Fibroblast of the aortic adventitia (primary cell): ENCODE measurements at regions not wholly inside any gene's neighbourhood (a gene's known extent, or its start where the extent isn't known, plus 50 kb on each side); places are given as distances from the start of the nearest gene placed in this dataset.
A peak's percentile ranks its signal among the peaks of the same experiment; 100 is the strongest.

Experiments
- DNase-seq: peaks from one replicate; pipeline ENCODE4 v3.0.0-alpha.2; 2010; ENCODE audit warnings: low read depth
- H3K4me3 ChIP-seq: 2 replicates; pipeline ENCODE4 v1.5.1; 2011; ENCODE audit warnings: low read depth, mild to moderate bottlenecking, control low read depth, low read length, moderate library complexity
- TF ChIP-seq, protein P1 (sequence below): IDR thresholded peaks from 2 replicates; pipeline ENCODE4 v1.5.1; 2011; ENCODE audit warnings: mild to moderate bottlenecking, low read length, control low read depth, inconsistent platforms; ENCODE audit not compliant: insufficient read depth

- no peak for DNase-seq
- TF ChIP-seq, protein P1, sequence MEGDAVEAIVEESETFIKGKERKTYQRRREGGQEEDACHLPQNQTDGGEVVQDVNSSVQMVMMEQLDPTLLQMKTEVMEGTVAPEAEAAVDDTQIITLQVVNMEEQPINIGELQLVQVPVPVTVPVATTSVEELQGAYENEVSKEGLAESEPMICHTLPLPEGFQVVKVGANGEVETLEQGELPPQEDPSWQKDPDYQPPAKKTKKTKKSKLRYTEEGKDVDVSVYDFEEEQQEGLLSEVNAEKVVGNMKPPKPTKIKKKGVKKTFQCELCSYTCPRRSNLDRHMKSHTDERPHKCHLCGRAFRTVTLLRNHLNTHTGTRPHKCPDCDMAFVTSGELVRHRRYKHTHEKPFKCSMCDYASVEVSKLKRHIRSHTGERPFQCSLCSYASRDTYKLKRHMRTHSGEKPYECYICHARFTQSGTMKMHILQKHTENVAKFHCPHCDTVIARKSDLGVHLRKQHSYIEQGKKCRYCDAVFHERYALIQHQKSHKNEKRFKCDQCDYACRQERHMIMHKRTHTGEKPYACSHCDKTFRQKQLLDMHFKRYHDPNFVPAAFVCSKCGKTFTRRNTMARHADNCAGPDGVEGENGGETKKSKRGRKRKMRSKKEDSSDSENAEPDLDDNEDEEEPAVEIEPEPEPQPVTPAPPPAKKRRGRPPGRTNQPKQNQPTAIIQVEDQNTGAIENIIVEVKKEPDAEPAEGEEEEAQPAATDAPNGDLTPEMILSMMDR, result no peak
- no peak overlapping the region for H3K4me3 ChIP-seq
Observed at GRCh38 chr6:165808021-165808420, 145.0 kb upstream of the PDE10A start.

- DNase-seq, result no peak
- TF ChIP-seq, protein P1, result no peak
Observed at GRCh38 chr6:165807249-165807960, 144.4 kb upstream of the PDE10A start.

DNA sequence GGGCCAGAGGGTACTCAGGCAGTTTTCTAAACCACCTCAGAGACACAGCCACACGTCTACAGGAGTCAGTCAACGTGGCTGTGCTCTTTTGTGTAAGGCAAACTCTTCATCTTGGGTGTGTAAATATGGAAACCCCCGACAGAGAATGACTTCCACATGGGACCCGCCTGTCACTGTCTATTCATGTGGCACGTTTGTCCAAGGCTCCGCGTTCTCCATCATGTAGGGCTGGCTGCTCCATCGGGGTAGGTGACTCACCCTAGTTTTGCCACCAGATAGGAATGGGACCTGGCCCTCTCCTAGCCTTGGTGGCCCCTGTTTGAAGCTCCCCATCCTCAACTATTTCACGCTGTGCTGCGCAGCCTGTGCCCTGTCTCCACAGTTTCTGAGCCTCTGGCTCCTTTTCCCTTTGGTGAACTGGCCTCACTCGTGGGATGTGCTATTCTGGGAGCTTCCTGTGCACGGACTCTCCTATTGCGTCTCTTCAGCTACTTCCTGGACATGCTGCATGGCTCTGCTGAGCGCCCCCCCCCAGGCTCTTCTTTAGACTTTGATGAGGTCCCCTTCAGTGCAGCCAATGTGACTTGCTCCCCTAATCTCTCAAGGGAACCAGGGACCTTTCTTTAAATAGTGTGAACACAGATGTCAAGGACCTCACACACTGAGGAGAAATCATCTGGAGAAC is 143.2 kb upstream of the PDE10A start:
- no peak overlapping the region for H3K4me3 ChIP-seq
- no peak for DNase-seq
- TF ChIP-seq, protein P1, result no peak

More at GRCh38 chr6:165807249-165807960, 144.4 kb upstream of the PDE10A start:
- H3K4me3 ChIP-seq, result no peak overlapping the region

- H3K4me3 ChIP-seq, result no peak overlapping the region
- DNase-seq, result no peak
- TF ChIP-seq, protein P1, result no peak
Observed at GRCh38 chr6:165805636-165806035, 142.6 kb upstream of the PDE10A start.

DNA sequence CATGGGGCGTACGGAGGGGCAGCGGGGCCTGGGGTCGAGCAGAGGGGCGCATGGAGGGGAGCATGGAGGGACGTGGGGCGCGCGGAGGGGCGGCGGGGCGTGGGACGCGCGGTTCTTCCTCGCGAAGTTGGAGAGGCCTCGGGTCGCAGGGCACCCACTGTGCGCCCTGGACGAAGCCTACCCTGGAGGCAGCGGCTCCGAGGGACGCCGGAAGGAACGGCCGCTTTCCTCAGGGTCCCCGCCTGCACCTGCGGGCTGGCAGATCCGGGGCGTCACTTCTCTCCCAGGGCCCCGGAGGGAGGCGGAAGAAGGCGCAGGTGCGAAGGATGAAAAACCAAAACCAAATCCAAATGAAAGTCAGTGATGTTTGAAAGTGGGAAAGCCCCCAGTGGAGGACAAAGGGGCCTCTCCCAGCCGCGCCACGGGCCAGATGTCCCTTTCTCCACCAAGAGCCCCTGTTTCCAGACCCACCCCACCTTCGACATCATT is 142.1 kb upstream of the PDE10A start:
- no peak for DNase-seq
- H3K4me3 ChIP-seq, result no peak overlapping the region
- TF ChIP-seq, protein P1, result no peak

DNA sequence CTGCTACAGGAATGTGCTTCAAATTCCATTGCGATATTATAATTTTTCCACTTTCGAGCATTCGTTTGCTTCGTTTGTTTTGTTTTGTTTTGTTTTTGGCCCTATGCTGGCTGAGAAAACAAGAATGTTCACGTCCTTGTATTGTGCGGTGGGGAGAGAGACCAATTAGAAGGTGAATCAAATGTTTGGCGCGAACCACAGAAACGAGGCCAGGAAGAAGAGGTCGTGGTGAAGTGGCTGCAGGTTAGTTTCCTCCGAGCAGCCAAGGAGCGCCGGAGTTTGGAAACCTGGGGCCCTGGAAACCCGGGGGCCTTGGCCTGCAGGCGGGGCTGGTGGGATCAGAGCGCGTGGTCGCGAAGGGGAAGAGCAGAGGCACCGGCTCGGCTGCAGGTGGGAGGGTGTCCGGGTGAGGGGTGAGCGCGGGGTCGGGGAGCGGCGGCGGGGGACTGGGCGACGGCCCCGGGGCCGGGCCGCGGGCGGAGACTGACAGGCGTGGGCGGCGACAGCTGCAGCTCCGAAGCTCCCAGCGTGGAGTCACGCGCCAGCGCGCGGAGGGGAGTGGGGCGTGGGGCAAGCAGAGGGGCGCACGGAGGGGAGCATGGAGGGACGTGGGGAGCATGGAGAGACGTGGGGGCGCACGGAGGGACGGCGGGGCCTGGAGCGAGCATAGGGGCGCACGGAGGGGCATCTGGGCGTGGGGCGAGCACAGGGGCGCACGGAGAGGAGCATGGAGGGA is 141.5 kb upstream of the PDE10A start:
- H3K4me3 ChIP-seq, result peak overlapping the region; percentile 42

More for the DNA sequence above, 141.5 kb upstream of the PDE10A start:
- TF ChIP-seq, protein P1, result no peak
- peak; percentile 38 for DNase-seq
